Heart left ventricle (tissue), 16 donors: ENCODE measurements at regions not wholly inside any gene's neighbourhood (a gene's known extent, or its start where the extent isn't known, plus 50 kb on each side); places are given as distances from the start of the nearest gene placed in this dataset.

Experiments used
- ATAC-seq, 4 donors: fragments of 200-7000 bp; cut with Tn5 transposase; one replicate each; pipeline ENCODE4 v1.9.1; 2020 to 2022; ENCODE audit warnings: moderate library complexity in 4 of 4, mild to moderate bottlenecking in 3 of 4, moderate number of reproducible peaks in 1 of 4
- DNase-seq, 5 donors: peaks; one replicate each; pipeline ENCODE4 v3.0.0-alpha.2; 2020
- H3K27ac ChIP-seq, 12 donors: fragments of 200-600 bp; sonication (generic) in 4 of 12; one replicate each; pipeline versions ENCODE4 v1.5.0 to v1.8.0; 2016 to 2022; ENCODE audit warnings: mild to moderate bottlenecking in 2 of 12
- H3K27me3 ChIP-seq, 9 donors: fragments of 200-600 bp; sonication (generic) in 2 of 9; one replicate each; pipeline versions ENCODE4 v1.5.1 to v1.8.0; 2016 to 2022; ENCODE audit warnings: mild to moderate bottlenecking in 3 of 9
- H3K36me3 ChIP-seq, 9 donors: fragments of 200-600 bp; sonication (generic) in 2 of 9; one replicate each; pipeline versions ENCODE4 v1.5.0 to v1.8.0; 2018 to 2022; ENCODE audit warnings: mild to moderate bottlenecking in 2 of 9
- H3K4me1 ChIP-seq, 12 donors: fragments of 200-600 bp; sonication (generic) in 4 of 12; one replicate each; pipeline versions ENCODE4 v1.5.0 to v1.8.0; 2016 to 2022; ENCODE audit warnings: mild to moderate bottlenecking in 3 of 12
- H3K4me3 ChIP-seq, 12 donors: fragments of 200-600 bp; sonication (generic) in 4 of 12; one replicate each; pipeline versions ENCODE4 v1.5.0 to v1.8.0; 2017 to 2022; ENCODE audit warnings: mild to moderate bottlenecking in 9 of 12, moderate library complexity in 4 of 12
- H3K9me3 ChIP-seq, 12 donors: fragments of 200-600 bp; sonication (generic) in 4 of 12; one replicate each; pipeline versions ENCODE4 v1.5.0 to v1.8.0; 2016 to 2022; ENCODE audit warnings: mild to moderate bottlenecking in 1 of 12
- POLR2A ChIP-seq, 2 donors: fragments of 450-650 bp; IDR thresholded peaks; one replicate each; pipeline ENCODE4 v1.6.1; 2017; ENCODE audit warnings: antibody characterized with exemption in 2 of 2, mild to moderate bottlenecking in 2 of 2, moderate library complexity in 2 of 2
- WGBS, 4 donors: extraction: QIAGEN DNeasy Blood & Tissue Kit in 2 of 4; methylation state at CpG; one replicate each; pipeline versions ENCODE4 v1.1.5 to v1.1.7; 2013 to 2018; 5-methylcytosine and 5-hydroxymethylcytosine counted together
- intact Hi-C, 10 donors: fragments of 100-400 bp; cut with DNase I; formaldehyde crosslinking; loops; one replicate each; pipeline versions ENCODE4 v1.11.1 to v1.14.2; 2022
- TF ChIP-seq, protein P1 (sequence below), 12 donors: fragments of 200-600 bp; sonication (generic) in 4 of 12; IDR thresholded peaks; one replicate each; pipeline versions ENCODE4 v1.5.0 to v1.8.0; 2018 to 2022; ENCODE audit warnings: antibody characterized with exemption in 12 of 12, mild to moderate bottlenecking in 5 of 12
- donor health status: ischemic (EF 13 %, LVEDD 7.1; RV severe dilation, severe dysfunction).
- donor health status: healthy with polysubstance abuse.
- donor health status: DM: no; HTN: yes; CAD: no.
- donor health status: DM: no; HTN: no; CAD: no.
- donor health status: ischemic (EF 25% LVEDD 6.9; RV normal size, moderate dysfunction).
- donor health status: ischemic (EF 25% LVEDD 5.7; RV mildly dilated, moderate dysfunction).
- donor health status: healthy.
- donor health status: DM: yes; HTN: yes; CAD: no.
- donor health status: ischemic (EF 35%, LVEDD 5.7; RV mildly dilated, moderate dysfunction).
- donor health status: nonischemic (EF 11% LVEDD 7.7; RV severe dilation, severe dysfunction).
- donor health status: DM: yes; HTN: yes; CAD: no.
- donor health status: PGD.
- donor health status: ischemic (EF 29% LVEDD 5.4; RV normal size, mild dysfunction).
- donor health status: nonischemic (EF 23%, LVEDD 6.1; RV moderate dilation, normal function).

DNA sequence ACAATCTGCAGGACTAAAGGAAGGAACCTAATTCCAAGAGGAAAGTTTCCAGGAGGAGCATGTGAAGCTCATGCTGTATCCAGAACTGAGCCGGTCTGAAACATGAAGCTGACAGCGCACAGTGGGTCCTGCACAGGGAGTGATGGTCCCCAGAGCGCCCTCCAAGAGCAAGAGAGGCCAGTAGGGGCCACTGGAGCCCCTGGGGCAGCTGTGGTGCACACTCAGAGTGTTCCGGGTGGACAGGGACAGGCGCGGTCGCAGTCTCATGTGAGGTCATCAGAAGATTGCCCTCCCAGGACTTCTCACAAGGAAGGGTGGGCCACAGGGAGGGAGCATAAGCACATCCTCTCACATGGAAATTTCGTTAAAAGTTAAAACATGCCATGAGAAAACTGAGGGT lies 355.9 kb downstream of the EIPR1 start:
- WGBS, 4 donors, result 82 to 87% (median 85%) methylated on average over 7 to 8 of the region's 8 CpGs
- Histone ChIP-seq H3K4me3 (no peak overlapping the region), H3K36me3 (no peaks in the 10 kb centered on the region), H3K9me3 (peaks cover 0 to 13% (median 6%) of the 10 kb centered on the region in 12 donors), H3K27me3 (no peaks in the 10 kb centered on the region), H3K4me1 (no peaks in the 10 kb centered on the region), H3K27ac (no peak overlapping the region)
- no peak for ATAC-seq
- DNase-seq, result no peak
- intact Hi-C loops, result no loop called here
- TF ChIP-seq, protein P1, sequence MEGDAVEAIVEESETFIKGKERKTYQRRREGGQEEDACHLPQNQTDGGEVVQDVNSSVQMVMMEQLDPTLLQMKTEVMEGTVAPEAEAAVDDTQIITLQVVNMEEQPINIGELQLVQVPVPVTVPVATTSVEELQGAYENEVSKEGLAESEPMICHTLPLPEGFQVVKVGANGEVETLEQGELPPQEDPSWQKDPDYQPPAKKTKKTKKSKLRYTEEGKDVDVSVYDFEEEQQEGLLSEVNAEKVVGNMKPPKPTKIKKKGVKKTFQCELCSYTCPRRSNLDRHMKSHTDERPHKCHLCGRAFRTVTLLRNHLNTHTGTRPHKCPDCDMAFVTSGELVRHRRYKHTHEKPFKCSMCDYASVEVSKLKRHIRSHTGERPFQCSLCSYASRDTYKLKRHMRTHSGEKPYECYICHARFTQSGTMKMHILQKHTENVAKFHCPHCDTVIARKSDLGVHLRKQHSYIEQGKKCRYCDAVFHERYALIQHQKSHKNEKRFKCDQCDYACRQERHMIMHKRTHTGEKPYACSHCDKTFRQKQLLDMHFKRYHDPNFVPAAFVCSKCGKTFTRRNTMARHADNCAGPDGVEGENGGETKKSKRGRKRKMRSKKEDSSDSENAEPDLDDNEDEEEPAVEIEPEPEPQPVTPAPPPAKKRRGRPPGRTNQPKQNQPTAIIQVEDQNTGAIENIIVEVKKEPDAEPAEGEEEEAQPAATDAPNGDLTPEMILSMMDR (IDR thresholded peaks at IDR 0.05), result no peak
- TF ChIP-seq POLR2A (IDR thresholded peaks at IDR 0.05), result no peak

DNA sequence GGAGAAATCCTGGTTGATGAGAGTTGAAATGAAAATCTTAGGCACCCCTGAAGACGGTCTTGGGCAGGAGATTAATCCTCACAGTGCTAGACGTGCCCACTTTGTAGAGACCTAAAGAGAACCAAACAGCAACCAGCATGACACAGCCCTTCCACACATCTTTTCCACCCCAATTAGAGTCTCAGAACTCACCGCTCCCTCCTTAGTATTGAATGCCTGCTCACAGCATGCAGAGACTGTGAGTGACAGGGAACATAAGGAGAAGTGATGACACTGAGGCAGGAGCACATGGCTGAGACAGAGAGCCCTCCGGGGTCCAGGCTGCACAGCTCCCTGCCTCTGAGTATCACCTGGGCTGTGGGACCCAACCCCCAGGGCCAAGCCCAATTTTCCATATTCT lies 367.6 kb downstream of the EIPR1 start:
- 63 to 77% (median 74%) methylated on average over 4 of the region's 4 CpGs for WGBS, 4 donors
- TF ChIP-seq POLR2A (IDR thresholded peaks at IDR 0.05), result no peak
- TF ChIP-seq, protein P1 (IDR thresholded peaks at IDR 0.05), result no peak
- Histone ChIP-seq H3K4me1 (no peaks in the 10 kb centered on the region), H3K4me3 (no peak overlapping the region), H3K27ac (no peak overlapping the region), H3K27me3 (peaks cover 0 to 22% (median 2%) of the 10 kb centered on the region in 9 donors), H3K36me3 (no peaks in the 10 kb centered on the region), H3K9me3 (peaks cover 0 to 29% (median 12%) of the 10 kb centered on the region in 12 donors)
- no peak for DNase-seq
- ATAC-seq, result no peak
- intact Hi-C loops, result no loop called here

DNA sequence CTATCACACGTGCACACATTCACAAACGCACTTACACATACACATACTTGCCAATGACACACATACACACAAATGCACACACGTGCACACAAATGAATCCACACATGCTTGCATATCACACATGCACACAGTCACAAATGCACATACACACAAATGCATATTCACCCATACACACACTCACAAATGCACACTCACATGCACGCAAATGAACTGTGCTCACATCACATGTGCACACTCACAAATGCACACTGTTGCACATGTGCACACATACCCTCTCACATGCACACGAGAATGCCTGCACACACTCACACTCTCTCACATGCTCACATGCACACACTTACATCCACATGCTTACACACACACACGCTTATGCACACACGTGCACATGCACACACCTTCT lies 368.1 kb downstream of the EIPR1 start:
- intact Hi-C loops, result loop anchor here in 2 of 10 donors (5.0 to 10.0 kb wide), 2 partner anchors 293 to 295 kb away; no protein-coding TSS in a partner anchor
- TF ChIP-seq POLR2A (IDR thresholded peaks at IDR 0.05), result no peak
- TF ChIP-seq, protein P1 (IDR thresholded peaks at IDR 0.05), result no peak
- WGBS, 4 donors, result 75 to 94% (median 82%) methylated on average over 6 to 7 of the region's 7 CpGs

DNA sequence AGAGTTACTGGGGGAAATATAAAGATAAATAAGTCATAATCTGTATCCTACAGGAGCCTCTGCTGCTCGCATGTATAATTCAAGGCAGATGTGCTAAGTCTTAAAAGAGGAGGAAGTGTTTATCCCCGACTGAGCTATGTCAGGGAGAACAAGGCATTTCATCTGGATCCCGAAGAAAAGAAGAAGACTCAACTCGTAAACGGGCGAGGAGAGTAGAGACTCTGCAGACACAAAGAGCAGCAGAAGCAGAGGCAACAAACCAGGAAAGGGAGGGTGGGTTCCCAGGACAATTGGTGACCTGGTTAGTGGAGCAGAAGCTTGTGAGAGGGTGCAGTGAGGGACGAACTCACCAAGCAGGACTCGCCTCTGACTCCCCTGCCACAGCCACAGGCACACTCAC lies 368.6 kb downstream of the EIPR1 start:
- intact Hi-C loops, result loop anchor here in 2 of 10 donors (5.0 to 10.0 kb wide), 2 partner anchors 293 to 296 kb away; no protein-coding TSS in a partner anchor
- 55 to 57% (median 56%) methylated on average over 8 of the region's 8 CpGs for WGBS, 4 donors
- TF ChIP-seq POLR2A (IDR thresholded peaks at IDR 0.05), result no peak
- TF ChIP-seq, protein P1 (IDR thresholded peaks at IDR 0.05), result no peak
- Histone ChIP-seq H3K4me1 (no peaks in the 10 kb centered on the region), H3K4me3 (no peak overlapping the region), H3K9me3 (peaks cover 0 to 25% (median 10%) of the 10 kb centered on the region in 12 donors), H3K27me3 (peaks cover 0 to 22% (median 2%) of the 10 kb centered on the region in 9 donors), H3K27ac (no peak overlapping the region), H3K36me3 (no peaks in the 10 kb centered on the region)
- DNase-seq (no peak), ATAC-seq (no peak)

More for the DNA sequence above, 368.1 kb downstream of the EIPR1 start:
- Histone ChIP-seq H3K9me3 (peaks cover 0 to 25% (median 12%) of the 10 kb centered on the region in 12 donors), H3K27me3 (peaks cover 0 to 22% (median 2%) of the 10 kb centered on the region in 9 donors), H3K4me1 (no peaks in the 10 kb centered on the region), H3K4me3 (no peak overlapping the region), H3K36me3 (no peaks in the 10 kb centered on the region), H3K27ac (no peak overlapping the region)
- ATAC-seq, result no peak
- no peak for DNase-seq
